Hindlimb muscle (tissue), 1 donor: ENCODE measurements at regions not wholly inside any gene's neighbourhood (a gene's known extent, or its start where the extent isn't known, plus 50 kb on each side); places are given as distances from the start of the nearest gene placed in this dataset.
"Not testable (repeated sequence)": the region's sequence is repeated elsewhere in the genome, so short reads cannot be mapped to it uniquely, and the experiment has no call there.

Experiments
- DNase-seq: peaks from one replicate; pipeline ENCODE4 v3.0.0-alpha.2; 2013

DNA sequence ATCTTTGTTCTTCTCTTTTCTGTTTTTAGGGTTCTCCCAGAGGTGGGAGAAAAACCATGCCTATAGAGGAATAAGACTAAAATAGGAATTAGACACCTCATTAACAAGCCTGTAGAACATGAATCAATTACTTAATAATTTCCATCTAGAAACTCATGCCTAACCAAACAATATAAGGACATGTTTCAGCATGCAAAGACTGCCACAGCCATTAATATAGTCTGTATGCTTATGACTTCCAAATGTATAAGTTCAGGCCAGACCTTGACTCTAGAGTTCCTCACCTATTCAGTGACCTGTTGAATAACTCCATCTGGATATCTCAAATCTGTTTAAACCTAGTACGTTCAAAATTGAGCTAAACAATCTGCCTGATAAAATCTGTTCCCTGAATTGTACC is 304.6 kb downstream of the BMP4 start:
- no peak for DNase-seq

DNA sequence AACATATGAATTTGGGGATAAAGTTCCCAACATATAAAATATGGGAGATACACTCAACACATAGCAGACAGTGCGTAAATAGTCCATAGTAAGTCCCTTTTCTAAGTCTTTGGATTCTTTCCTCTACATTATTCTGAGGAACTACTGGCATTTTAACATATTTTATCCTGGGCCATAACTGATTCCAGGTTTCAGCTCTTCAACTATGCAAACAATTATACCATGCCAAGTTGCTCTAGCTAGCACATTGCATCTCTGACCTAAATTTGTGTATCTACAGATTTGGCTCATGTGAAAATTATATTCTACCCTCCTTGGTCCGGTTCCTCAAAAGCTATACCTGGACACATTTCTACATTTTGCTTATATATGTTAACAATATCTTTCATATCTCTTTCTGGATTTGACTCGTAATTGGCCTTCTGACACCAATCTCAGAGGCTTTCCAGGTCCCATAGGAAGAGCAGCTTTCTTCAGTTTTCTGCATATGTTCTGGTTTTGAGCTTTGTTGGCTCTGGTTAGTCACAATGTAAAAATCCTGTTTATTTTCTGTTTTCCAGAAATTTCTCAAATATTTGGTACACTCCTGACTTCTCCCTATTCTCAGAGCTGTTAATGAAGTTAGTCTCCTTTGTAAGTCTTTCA is 305.4 kb downstream of the BMP4 start:
- no peak for DNase-seq

DNA sequence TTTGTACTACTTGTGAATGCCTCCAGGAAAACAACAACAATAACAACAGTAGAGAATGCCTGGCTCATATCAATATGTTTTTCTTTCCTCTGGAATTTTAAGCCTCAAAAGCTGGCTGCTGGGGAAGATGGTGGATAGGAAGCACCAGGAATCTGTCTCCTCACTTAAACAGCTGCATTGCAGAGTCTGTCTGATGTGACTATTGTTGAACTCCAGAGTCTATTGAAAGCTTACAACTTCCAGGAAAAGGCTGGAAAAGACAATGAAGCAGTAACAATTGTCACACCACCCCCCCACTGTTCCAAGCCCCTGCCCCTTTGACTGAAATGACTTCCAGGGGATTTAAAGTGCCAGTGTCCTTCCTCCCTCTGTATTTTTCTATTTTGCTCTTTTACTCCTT is 309.7 kb downstream of the BMP4 start:
- no peak for DNase-seq

DNA sequence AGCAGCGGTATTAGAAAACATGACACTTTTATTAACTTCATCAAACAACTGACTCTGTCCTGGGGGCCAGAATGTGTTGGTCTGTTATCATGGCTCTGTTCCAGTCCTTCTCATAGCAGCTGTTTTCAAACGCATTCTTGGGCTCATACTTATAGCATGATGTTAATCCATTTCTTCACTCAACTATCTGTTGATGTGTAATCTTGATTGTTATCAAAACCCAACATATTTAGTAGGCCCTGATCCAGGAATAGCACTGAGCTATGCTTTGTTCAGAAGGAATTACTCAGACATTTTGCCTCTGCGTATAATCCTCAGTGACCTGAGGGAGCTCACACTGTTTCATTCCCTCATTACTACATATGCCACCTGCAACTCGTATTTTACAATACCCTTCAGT is 315.9 kb downstream of the BMP4 start:
- no peak for DNase-seq

DNA sequence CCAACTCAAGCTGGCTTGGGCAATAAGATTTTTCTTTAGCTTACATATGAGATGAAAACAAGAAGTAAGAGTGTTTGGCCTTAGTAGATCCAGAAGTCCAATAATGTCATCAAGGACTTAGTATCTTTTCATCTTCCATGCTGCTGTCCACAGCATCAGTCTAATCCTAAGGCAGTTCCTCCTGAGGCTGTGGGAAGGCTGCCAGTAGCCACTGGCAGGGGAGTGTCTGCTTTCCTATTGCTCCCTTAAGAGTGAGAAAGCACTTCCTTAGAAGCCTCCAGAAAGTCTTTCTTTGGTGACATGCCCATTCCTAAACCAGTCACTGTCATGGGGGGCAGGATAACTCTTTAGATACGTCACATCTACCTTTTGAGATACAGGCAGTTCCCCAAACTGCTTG is 317.7 kb downstream of the BMP4 start:
- DNase-seq: no peak

DNA sequence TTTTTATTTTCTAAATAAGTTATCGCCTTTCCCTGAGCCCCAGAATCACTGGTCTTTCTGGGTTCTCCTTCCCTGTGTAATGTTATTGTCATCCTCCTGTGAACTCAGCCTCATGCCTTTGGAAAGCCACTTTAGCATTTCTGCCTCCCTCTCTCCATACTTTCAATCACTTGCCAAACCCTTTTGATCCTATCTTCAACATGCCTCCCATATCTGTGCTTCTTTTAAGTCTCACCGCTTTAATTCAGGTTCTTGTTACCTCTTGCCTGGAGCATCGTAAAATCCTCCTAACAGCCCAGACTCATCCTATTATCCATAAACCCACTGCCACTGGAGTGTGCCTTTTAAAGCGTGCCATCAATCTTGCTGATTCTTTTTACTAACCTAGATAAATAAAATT is 321.8 kb downstream of the BMP4 start:
- DNase-seq: no peak

DNA sequence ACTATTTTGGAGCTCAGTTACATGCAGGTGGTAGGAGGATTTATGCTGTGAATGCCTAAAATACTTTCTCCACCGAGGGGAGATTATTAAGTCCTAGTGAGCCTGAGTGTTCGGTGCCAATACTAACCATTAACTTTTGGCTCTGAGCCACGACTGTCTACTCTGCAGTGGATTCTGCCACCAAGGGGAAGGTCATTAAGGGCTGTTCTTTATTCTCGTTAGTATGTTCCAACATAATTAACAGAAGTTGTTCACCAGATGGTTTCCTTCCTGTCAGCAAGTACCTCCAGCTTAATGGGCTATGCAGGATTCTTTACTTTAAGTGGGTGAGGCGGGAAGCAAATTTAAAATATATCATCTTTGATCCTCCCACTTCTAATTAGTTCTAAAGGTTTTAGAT is 326.3 kb downstream of the BMP4 start:
- DNase-seq: no peak

DNA sequence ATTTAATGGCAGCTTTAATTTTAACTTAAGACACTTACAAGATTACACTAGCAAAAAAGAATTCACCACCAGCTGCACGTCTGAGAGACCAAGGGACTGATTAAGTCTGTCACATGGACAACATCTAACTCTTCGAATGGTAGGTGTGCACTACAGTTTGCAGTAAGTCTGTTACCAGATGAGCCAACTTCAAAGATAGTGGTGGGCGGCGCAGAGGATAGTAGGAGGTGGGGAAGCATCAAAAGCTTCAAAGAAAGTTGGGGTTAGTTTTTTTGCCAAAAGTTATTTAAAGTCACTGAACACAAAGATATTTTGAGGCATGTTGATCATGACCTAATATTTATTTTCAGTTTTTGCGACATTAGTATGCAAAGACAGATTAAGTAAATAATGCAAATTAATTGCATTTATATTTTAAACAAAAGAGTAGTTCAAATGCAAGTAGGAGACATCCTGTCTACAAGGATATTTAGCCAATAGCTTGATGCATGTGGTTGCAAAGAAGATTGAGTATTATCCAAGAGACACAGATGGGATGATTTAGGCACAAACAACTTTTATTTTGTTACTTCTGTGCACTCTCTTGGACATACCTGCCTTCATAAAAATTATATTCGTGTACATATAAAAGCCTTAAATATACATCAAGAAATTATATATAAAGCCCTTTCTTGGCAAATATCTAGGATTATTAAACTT is 327.7 kb downstream of the BMP4 start:
- DNase-seq: no peak

DNA sequence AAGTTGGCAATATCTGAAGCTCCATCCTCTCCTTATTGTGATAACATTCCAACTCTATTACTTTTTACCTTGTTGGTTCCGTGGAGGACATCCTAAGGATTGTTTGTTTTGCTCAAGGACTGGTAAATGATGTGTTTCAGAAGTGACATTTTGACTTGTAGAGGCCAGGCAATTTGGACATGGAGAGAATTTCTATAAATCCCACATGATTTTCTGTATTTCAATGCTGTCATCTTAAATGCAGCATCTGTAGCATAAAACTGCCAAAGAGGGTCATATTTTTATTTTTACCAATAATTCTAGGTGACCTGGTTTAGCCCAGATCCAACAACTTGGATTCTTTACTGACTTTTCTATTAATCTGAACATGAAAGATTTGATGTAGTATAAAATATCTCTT is 328.4 kb downstream of the BMP4 start:
- DNase-seq: no peak

DNA sequence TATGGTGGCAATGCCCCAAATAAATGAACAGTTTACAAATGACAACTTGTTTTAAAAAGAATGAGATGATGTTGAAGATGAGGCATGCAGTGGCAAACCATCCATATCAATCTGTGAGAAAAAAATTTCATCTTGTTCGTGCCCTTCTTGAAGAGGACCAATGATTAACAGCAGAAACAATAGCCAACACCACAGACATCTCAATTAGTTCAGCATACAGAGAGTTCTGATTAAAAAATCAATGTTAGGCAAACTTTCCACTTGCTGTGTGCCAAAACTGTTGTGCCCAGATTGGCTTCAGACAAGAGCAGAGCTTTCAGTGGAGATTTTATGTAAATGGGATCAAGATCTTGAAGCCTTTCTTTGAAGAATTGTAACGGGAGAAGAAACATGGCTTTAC is 329.9 kb downstream of the BMP4 start:
- DNase-seq: no peak

DNA sequence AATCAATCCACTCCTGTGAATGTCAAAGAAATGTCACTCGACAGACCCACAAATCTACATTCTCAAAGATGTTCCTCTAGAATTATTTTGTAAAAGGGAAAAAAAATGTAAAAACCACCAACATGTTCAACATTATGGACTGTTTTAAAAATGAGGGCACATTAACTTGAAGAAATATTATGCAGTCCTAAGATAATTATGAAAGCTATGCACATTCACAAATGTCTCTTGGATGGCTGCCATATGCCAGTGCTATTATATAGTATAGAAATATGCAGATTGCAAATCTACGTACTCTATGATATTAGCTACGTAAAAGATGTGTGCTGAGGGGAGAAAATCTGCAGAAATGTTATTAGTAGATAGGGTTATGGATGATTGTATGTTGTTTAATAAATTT is 334.2 kb downstream of the BMP4 start:
- no peak for DNase-seq

DNA sequence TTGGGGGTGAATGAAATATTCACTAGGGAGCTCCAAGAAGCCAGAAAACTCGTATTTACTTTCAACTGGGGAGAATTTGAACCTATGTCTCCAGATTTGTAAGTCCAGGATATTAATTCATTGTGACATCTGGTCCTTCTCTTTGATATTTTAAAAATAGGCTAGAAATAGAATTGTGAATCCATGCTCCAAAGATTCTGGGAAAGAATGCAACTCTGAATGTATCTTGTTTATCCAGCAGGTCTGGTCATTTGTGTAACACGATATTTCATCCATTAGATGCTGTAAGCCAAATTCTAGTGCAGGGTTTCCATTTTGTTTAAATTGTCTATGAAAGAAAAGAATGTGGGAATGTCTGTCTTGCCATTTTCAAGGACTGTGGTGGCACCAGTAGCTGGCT is 334.7 kb downstream of the BMP4 start:
- no peak for DNase-seq

DNA sequence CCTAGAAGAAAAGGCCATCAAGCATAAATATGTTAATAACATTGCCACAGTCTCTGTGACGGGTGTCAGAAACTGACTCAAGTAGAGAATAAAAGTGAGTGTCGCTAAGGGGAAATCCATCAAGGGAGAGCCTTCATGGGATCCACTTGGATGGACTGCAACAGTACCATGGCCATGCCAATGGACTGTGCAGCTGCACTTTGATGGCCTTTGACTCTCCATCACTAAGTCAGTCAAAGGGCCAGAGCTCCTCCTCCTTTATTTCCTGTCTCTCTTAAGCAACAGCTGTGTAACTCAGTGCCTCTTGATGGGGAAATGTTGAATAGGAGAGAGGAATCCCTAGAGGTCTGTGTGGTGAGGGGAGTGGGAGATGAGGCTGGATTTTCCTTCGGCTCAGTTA is 335.2 kb downstream of the BMP4 start:
- no peak for DNase-seq

DNA sequence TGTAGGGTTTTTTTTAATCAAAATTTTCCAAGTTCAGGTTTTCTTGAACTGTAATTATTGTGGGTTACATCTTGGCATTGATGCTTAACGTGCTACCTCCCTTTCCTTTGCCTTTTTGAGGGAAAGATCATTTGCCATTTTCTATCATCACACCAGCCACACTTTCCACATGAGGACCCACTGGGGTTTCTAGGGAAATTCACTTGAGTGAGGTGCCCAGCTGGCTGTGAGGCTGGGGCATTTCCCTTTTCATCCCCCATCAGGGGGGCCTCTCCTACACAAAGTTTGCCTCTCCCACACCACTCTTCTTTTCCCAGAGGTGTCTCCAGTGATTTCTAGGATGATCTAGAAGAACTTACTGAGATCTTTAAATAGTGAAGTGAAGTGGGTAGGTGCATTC is 335.7 kb downstream of the BMP4 start:
- no peak for DNase-seq

DNA sequence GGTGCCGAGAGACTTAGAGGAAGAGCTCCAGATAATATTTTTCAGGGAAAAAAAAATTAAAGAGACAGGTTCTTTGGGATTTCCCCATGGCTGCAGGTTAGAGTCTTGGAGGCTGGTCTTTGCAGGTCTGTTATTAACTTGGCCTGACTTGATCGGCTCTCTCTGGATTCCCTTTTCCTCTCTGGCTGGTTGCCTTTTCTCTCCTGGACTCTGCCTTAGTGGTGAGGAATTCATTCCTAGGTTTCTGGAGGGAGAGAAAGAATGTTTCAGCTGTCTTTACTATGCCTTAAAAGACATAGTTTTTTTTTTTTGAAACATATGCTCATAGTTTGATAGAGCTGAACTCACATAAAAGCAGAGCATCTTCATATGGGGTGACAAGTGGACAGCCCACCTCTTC is 336.3 kb downstream of the BMP4 start:
- peak; percentile 75 for DNase-seq

DNA sequence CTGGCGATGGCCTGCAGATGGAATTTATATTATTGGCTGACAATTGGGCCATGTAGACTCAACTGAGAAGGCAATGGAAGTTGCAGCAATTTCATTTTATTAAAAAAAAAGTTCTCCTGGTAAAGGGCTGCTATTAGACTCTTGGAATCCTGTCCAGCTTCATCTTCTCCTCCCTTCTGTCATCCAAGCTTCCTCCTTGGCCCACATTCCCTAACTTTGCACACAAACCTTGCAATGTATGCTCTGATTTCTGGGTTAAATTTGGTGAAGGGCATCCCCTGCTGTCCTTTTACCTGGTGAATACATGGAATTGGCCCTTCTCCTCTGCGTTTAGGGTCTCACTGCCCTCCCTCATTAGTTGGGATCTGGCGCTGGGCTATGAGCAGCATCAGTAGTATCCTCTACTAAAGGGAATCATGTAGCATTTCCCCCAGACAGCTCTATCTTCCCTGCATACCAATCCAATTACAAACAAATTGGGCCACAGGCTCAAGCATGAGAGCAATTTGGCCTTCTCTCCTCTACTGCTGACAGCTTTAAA is 336.9 kb downstream of the BMP4 start:
- DNase-seq: peak; percentile 73

DNA sequence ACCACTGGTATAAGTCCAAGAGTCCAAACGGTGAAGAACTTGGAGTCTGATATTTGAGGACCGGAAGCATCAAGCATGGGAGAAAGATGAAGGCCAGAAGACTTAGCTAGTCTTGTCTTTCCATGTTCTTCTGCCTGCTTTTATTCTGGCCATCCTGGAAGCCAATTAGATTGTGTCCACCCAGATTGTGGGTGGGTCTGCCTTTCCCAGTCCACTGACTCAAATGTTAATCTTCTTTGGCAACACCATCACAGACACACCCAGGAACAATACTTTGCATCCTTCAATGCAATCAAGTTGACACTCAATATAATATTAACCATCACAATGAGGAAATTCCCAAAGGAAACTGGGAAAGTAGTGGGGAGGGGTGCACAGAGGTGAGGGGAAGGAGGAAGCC is 340.1 kb downstream of the BMP4 start:
- not testable (repeated sequence) for DNase-seq

DNA sequence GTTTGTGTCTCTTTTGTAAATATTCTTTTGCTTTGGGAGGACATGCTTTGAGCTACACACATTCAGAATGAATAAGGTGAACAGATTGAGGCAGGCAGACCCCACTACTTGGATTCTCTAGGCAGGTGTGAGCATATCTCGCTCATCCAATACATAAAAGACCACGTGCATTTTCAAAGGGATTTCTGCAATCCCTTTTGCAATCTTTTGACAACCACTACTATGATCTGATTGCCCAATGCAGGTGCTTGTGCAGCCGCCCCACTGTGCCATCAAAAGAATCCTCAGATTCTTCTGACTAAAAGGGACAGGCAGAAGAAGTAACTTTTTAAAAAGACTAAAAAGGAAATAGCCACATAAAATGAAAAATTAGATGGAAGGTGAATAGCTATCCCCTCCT is 341.4 kb downstream of the BMP4 start:
- DNase-seq: no peak

DNA sequence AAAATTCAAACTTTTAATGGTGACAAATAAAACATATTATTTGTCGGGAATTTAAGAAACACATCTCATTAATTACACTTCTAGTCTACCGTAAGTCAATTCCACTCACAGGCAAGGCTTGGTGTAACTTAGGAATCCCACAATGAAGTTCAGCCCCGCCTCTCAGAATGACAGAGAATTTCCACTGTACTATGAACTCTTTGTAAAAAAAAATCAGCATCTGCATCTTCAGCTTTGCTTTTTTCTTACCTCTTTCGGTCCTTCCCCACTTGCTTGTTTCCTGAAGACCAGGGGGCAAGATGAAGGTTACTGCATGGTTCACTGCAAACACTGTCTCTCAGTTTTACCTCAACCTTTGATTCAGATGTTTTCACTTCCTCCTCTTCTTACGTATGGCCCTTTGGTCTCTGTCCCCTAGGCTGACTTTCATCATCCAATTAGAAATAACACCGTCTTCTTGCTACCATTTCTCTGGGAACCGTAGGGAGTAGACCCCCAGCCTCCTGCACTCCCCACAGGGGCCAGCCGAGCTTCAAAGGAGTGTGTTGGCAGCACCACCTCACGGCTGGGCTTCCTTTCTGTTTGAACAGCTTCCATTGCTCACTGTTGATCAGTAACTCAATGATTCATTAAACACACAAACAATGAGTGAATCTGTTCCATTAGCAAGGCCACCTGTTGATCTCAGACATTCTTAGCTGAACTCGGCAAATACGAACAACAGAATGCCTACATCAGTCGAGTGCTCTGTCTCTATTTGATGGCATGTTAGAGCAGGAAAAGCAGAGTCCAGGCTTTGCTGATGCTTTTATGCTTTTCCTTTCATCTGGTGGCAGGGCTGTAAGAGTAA is 343.0 kb downstream of the BMP4 start:
- no peak for DNase-seq

DNA sequence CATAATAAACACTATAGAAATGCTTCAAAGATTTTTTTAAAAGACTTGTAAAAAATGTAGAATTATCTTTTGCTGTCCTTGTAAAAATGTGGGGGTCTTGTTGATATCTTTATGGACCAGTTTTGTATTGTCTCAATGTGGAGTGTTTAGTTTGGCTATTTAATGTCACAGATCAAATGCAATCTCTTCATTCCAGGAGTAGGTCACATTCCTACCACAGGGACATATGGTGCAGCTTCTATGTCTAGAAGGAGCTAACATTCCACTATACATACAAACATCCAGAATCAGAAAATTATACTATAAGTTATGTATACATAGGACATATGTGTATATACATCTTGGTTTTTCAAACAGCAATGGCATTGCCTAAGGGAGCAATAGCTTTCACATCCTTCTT is 345.7 kb downstream of the BMP4 start:
- DNase-seq: no peak

DNA sequence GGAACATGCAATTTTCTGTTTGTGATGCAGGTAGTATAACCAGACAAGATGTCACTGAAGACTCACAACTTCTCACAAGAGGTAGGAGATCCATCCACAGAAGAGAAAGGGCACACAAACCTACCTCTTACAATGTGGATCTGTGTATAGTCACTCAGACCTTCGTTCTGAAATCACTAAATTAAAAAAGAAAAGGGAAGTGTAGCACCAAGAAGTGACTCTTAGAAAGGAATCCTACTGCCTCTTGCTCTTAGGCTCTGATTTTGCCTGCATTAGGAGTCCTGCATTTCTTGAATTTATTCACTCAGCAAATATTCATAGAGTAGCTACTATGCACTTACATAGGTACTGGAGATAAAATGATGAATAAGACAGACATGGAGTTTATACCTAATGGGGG is 347.6 kb downstream of the BMP4 start:
- DNase-seq: no peak

DNA sequence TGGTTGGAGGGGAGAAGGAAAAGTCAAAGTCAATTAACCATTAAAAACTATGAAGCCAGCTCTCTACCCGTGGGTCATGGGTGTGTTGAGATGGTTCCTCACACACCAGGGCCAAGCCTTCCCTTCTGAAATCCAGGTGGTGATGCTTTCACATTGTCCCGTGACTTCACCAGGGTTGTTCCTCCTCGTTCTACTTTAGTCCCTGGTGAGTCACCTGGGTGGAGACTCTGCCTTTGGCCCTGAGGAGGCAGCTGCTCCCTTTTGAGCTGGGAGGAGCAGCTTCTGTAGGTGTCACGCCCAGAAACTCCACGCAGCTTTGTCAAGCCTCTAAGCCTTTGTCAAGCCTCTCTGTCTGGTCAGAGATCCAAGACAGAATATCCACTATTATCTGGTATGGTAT is 348.3 kb downstream of the BMP4 start:
- DNase-seq: no peak

DNA sequence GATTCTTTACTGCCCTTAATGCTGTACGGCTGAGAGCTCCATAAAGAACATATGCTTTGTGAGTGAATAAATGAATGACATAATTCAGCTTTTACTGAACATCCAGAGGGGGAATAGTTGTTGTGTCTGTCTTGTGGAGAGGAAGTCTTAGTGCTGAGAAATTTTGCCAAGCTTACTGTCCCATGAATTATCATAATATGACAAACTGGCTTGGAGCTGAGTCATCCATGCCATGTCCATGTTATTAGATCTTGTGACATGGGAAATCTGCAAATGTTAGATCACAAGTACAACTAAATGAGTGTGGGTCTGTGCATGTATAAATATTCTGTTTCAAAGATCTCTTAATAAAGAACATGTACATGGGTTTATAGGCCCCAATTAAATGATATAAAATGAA is 350.4 kb downstream of the BMP4 start:
- DNase-seq: no peak

DNA sequence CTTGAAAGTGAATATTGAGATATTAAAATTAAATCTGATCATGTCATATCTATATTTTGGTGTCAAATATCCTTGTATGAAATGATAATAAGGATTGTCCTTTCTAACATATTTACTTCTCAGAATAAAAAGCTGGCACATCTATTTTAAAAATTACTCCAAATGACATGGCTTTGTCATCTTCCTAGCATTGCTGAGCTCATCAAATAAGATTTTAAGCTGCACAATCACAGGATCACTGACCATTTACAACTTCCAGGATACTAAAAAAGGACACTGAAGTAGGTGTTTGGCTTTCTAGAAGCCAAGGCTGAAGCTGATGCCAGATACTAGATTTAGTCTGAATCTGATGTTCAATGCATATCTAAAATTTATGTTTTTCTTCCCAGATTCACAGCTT is 351.1 kb downstream of the BMP4 start:
- DNase-seq: no peak
